GM21528 (cell line): ENCODE measurements at regions not wholly inside any gene's neighbourhood (a gene's known extent, or its start where the extent isn't known, plus 50 kb on each side); places are given as distances from the start of the nearest gene placed in this dataset.

Experiments
- ATAC-seq: cut with Tn5 transposase; IDR thresholded peaks from one replicate; pipeline ENCODE4 v1.9.1; 2021; ENCODE audit warnings: mild to moderate bottlenecking, moderate library complexity; ENCODE audit not compliant: unreplicated experiment, low FRiP score

- no peak for ATAC-seq
Observed at GRCh38 chr22:47628477-47629272, 866.2 kb downstream of the TBC1D22A start.

DNA sequence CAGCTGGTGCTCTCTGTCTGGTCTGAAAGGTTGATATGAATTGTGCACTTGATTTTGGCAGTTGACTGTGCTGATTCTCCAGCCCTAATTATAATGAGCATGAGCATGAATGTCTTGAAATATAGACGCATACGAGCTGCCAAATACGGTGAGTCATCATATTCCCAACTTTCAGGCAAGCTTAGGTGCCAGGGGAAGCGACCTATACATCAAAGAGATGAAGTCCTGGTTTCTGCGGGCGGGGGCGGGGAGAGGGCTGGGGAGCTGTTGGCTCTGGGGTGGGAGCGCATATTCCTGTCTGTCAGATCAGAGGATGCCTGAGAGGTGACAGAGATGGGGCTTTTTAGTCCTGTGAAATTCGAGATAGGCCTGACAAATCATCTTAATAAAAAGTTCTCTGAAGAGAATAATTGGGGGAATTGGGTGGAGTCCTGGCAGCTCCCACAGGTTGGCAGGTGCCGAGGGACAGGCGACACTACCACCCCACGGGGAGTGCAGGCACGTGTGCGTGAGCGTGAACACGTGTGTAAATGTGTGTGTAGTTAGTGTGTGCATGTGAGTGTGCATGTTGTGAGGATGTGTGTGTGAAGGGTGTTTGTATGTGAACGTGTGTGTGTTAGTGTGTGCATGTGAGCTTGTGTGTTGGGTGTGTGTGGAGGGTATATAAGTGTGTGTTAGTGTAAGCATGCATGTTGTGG lies 865.3 kb downstream of the TBC1D22A start:
- no peak for ATAC-seq

DNA sequence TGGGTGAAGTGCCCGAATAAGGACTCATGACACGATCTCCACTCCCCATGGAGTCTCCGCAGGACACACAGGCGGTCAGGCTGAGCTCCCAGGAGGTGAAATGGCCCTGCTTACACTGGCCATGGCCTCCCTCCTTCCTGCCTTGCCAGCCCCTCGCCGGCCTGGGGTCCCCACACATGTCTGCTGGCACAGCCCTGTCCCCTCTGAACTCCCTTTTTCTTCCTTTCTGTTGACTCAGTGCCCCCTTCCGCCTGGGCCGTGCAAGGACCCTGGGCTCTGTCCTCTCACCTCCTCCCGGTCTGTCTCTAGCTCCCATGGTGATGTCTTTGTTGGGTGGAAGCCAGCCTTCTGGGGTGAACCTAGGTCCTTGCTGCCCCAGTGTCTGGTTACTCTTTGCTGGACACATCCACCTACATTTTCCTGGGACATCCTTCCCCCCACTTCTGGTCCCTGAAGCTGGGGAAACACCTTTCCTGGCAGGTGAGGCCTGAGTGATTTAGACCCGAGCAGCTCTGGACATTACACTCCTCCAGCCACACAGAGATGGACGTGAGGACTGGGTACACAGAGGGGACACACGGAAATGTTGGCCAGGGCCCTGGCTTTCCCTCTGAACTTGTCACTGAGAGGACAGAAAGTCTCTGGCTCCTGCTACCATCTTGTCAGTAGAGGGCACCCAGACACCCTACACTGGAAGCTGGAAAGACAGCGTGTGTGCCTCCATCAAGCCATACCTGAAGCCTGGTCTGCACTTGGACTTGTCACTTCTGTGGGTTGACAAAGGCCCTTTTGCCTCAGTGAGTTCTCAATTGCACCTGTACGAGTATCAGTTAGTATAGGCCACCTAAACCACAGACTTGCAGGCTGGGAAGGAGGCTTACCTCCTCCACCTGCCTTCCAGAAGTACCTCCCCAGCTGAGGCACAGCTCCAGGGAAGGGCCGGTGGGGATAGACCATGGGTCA lies 864.3 kb downstream of the TBC1D22A start:
- no peak for ATAC-seq

GRCh38 chr22:47625531-47626427 lies 863.3 kb downstream of the TBC1D22A start:
- ATAC-seq = no peak

DNA sequence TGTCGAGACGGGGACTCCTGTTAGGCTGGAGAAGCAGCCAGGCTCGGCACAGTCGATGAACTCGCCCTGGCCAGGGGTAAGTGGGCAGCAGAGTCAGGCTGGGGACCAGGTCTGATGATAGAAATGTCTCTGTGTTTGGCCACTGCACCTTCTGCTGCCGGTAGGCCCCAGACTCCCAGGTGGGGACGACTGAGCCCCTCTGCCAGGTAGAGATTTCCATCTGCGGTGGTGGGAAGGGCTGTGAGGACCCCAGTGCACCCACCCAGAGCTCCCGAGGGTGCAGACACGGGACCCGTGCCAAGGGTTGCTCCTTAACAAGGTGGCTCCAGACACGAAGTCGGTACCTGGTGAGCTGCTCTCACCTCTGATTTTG lies 862.5 kb downstream of the TBC1D22A start:
- ATAC-seq = no peak

DNA sequence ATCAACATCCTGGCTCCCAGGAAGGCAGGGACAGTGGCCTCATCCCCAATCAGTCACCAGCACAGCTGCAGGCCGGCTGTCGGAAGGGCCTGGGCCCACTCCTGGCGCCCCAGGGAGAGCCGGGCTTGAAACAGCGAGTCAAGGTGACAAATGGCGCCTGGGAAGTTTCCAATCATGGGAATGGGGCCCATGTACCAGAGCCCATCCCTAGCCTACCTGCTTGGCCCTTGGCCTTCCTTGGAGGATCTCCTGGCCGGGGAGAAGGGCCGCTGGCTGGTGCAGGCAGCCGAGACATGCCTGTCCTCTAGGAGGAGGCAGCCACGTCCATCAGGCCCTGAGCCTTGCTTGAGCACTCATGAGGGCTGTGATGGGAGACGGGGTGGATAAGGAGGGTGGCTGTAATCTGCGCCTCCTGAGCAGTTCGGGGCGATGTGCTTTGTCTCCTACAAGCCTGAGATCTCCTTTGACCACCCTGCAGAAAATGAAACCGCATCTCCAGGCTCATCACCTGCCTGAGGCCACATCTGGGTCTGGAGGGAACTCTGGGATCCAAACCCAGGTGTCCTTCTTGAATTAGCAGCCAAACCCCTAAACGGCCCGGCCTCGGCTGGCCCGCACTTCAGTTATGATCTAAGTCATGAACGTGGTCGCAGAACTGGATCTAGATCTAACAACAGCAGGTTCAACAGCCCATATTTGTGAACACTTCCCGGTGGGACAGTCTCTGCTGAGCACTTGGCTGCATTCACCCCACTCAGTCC lies 862.0 kb downstream of the TBC1D22A start:
- no peak for ATAC-seq

- ATAC-seq = no peak
Observed at GRCh38 chr22:47623763-47624148, 861.3 kb downstream of the TBC1D22A start.

GRCh38 chr22:47623066-47623762 lies 860.8 kb downstream of the TBC1D22A start:
- no peak for ATAC-seq

- no peak for ATAC-seq
Observed at GRCh38 chr22:47622541-47622940, 860.1 kb downstream of the TBC1D22A start.

- no peak for ATAC-seq
Observed at GRCh38 chr22:47621253-47621652, 858.8 kb downstream of the TBC1D22A start.

- ATAC-seq = no peak
Observed at GRCh38 chr22:47620391-47620790, 857.9 kb downstream of the TBC1D22A start.

GRCh38 chr22:47619631-47620030 lies 857.2 kb downstream of the TBC1D22A start:
- no peak for ATAC-seq

- ATAC-seq = no peak
Observed at GRCh38 chr22:47618180-47619010, 855.9 kb downstream of the TBC1D22A start.

GRCh38 chr22:47617186-47617585 lies 854.7 kb downstream of the TBC1D22A start:
- no peak for ATAC-seq

DNA sequence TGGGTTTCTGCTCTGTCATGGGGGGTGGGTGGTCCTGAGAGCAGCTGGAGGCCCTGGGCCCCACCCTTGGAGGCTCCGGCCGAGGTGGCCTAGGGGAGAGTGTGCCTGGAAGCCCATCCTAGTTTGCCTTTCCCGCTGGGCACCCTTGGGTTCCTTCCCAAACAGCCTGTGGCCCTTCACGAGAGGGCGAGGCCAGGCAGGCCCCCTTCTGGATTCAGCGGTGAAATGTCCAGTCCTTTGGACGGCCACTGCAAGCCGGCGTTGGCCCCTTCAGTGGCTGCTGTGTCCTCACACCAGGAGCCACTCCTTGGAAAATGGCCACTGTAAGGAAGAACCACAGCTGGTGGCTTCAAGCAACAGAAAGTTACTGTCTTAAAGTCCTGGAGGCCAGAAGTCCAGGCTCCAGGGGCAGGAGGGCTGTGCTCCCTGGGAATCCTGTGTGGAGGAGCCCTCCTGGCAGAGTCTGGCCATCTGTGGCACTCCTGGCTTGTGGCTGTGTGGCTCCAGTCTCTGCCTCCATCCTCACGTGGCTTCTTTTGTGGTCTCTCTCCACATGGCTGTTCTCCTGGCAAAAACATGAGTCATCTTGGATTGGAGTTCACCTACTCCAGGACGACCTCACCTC lies 854.1 kb downstream of the TBC1D22A start:
- ATAC-seq = no peak

- no peak for ATAC-seq
Observed at GRCh38 chr22:47615051-47615450, 852.6 kb downstream of the TBC1D22A start.

GRCh38 chr22:47613606-47614350 lies 851.3 kb downstream of the TBC1D22A start:
- no peak for ATAC-seq
